H1 (cell line): ENCODE measurements at regions not wholly inside any gene's neighbourhood (a gene's known extent, or its start where the extent isn't known, plus 50 kb on each side); places are given as distances from the start of the nearest gene placed in this dataset.

Experiments
- CTCF ChIA-PET: fragments of 300-600 bp; sonication (Branson Sonifier 250); formaldehyde crosslinking; loops from one replicate; lab custom pipeline; 2021; ENCODE audit not compliant: partially characterized antibody; lab: Charles Lee
- POLR2A ChIA-PET: fragments of 300-600 bp; sonication (Branson Sonifier 250); formaldehyde crosslinking; loops from one replicate; lab custom pipeline; 2021; ENCODE audit warnings: inconsistent platforms; ENCODE audit not compliant: partially characterized antibody; lab: Charles Lee
- DNase-seq, 2 experiments: peaks; one replicate each; pipeline versions ENCODE4 v3.0.0 to v3.0.0-alpha.2; 2010 to 2022; ENCODE audit warnings: low spot score in 2 of 2, low read depth in 1 of 2, mixed read lengths in 1 of 2
- FAIRE-seq: peaks from 2 replicates; lab custom pipeline; 2011; peaks lifted over from hg19 to GRCh38; lab: Jason Lieb, UNC
- H2AFZ ChIP-seq: 2 replicates; pipeline ENCODE4 v1.8.1; 2012; ENCODE audit warnings: low read length, inconsistent platforms
- H2AK5ac ChIP-seq: 2 replicates; pipeline ENCODE4 v1.6.1; 2013; ENCODE audit warnings: low read depth, low read length
- H2BK120ac ChIP-seq: replicated peaks from 2 replicates; pipeline ENCODE3; 2013; ENCODE audit warnings: low read depth, low read length, inconsistent platforms
- H2BK12ac ChIP-seq: 2 replicates; pipeline ENCODE4 v1.6.1; 2013; ENCODE audit warnings: low read depth, low read length
- H2BK15ac ChIP-seq: 2 replicates; pipeline ENCODE4 v1.6.1; 2013; ENCODE audit warnings: low read length
- H2BK20ac ChIP-seq: 2 replicates; pipeline ENCODE4 v1.6.1; 2013; ENCODE audit warnings: low read length
- H2BK5ac ChIP-seq: 2 replicates; pipeline ENCODE4 v1.6.1; 2013; ENCODE audit warnings: low read depth, low read length
- H3K14ac ChIP-seq: 2 replicates; pipeline ENCODE4 v1.6.1; 2013; ENCODE audit warnings: inconsistent platforms; ENCODE audit not compliant: insufficient read length
- H3K18ac ChIP-seq: 2 replicates; pipeline ENCODE4 v1.6.1; 2013; ENCODE audit warnings: low read length; ENCODE audit errors: extremely low read depth
- H3K23ac ChIP-seq: 2 replicates; pipeline ENCODE4 v1.6.1; 2013; ENCODE audit warnings: inconsistent platforms; ENCODE audit not compliant: insufficient read length
- H3K23me2 ChIP-seq: 2 replicates; pipeline ENCODE4 v1.6.1; 2013; ENCODE audit warnings: low read depth, low read length
- H3K27ac ChIP-seq: 2 replicates; pipeline ENCODE4 v1.6.1; 2011; ENCODE audit warnings: low read depth, low read length, inconsistent platforms
- H3K27me3 ChIP-seq, 4 experiments: replicated peaks in 1 of 4; 1 replicate in 1 of 4; 2 replicates in 3 of 4; pipeline versions ENCODE4 v1.6.1 to v1.8.1; 2011 to 2013; ENCODE audit warnings: low read length in 3 of 4, mild to moderate bottlenecking in 3 of 4, inconsistent platforms in 2 of 4, mixed read lengths in 2 of 4, moderate library complexity in 1 of 4; ENCODE audit not compliant: control insufficient read depth in 3 of 4, insufficient read depth in 3 of 4; ENCODE audit errors: extremely low read depth in 1 of 4
- H3K36me3 ChIP-seq, 4 experiments: 2 replicates each; pipeline versions ENCODE4 v1.6.1 to v1.8.1; 2011 to 2013; ENCODE audit warnings: mild to moderate bottlenecking in 4 of 4, low read length in 3 of 4, moderate library complexity in 2 of 4, control low read depth in 1 of 4, inconsistent platforms in 1 of 4; ENCODE audit not compliant: insufficient read depth in 4 of 4, control insufficient read depth in 2 of 4
- H3K4ac ChIP-seq: replicated peaks from 2 replicates; pipeline ENCODE3; 2013; ENCODE audit warnings: low read length, low read depth, mixed read lengths, inconsistent platforms; ENCODE audit not compliant: insufficient read length
- H3K4me1 ChIP-seq, 4 experiments: replicated peaks in 1 of 4; 1 replicate in 1 of 4; 2 replicates in 3 of 4; pipeline versions ENCODE4 v1.6.1 to v1.8.1; 2011 to 2013; ENCODE audit warnings: low read length in 3 of 4, inconsistent platforms in 2 of 4, mixed read lengths in 1 of 4; ENCODE audit not compliant: insufficient read depth in 4 of 4, control insufficient read depth in 3 of 4
- H3K4me2 ChIP-seq, 2 experiments: 2 replicates each; pipeline versions ENCODE4 v1.6.1 to v1.8.1; 2011 to 2013; ENCODE audit warnings: low read depth in 2 of 2, low read length in 2 of 2, control low read depth in 1 of 2, inconsistent platforms in 1 of 2, mild to moderate bottlenecking in 1 of 2; ENCODE audit not compliant: insufficient read depth in 1 of 2
- H3K4me3 ChIP-seq, 4 experiments: fragments of 200-600, 300-600 bp in 1 of 4; sonication (generic), shearing (Covaris generic), sonication (Bioruptor Twin) in 1 of 4; 2 replicates each; pipeline versions ENCODE4 v1.5.1 to v1.8.1; 2011 to 2016; ENCODE audit warnings: low read length in 4 of 4, low read depth in 3 of 4, control low read depth in 2 of 4, inconsistent platforms in 2 of 4, mild to moderate bottlenecking in 2 of 4, mixed read lengths in 1 of 4, moderate library complexity in 1 of 4; ENCODE audit not compliant: insufficient read depth in 2 of 4; ENCODE audit errors: extremely low read depth in 1 of 4
- H3K56ac ChIP-seq: replicated peaks from 2 replicates; pipeline ENCODE3; 2013; ENCODE audit warnings: low read depth, mild to moderate bottlenecking, mixed read lengths, low read length, inconsistent platforms; ENCODE audit not compliant: insufficient read length
- H3K79me1 ChIP-seq: 2 replicates; pipeline ENCODE4 v1.6.1; 2013; ENCODE audit warnings: low read depth, low read length, control low read depth
- H3K79me2 ChIP-seq, 2 experiments: 2 replicates each; pipeline versions ENCODE4 v1.6.1 to v1.8.1; 2012 to 2013; ENCODE audit warnings: low read length in 2 of 2, mild to moderate bottlenecking in 2 of 2, inconsistent platforms in 1 of 2; ENCODE audit not compliant: insufficient read depth in 2 of 2, control insufficient read depth in 1 of 2
- H3K9ac ChIP-seq, 4 experiments: replicated peaks in 1 of 4; 1 replicate in 1 of 4; 2 replicates in 3 of 4; pipeline versions ENCODE4 v1.6.1 to v1.8.1; 2011 to 2013; ENCODE audit warnings: low read depth in 3 of 4, low read length in 3 of 4, control low read depth in 2 of 4, mild to moderate bottlenecking in 2 of 4, moderate library complexity in 2 of 4, inconsistent platforms in 1 of 4; ENCODE audit errors: extremely low read depth in 1 of 4
- H3K9me3 ChIP-seq, 2 experiments: 2 replicates each; pipeline versions ENCODE4 v1.6.1 to v1.8.1; 2012 to 2013; ENCODE audit warnings: mild to moderate bottlenecking in 2 of 2, moderate library complexity in 2 of 2, control low read depth in 1 of 2, inconsistent platforms in 1 of 2, low read depth in 1 of 2, low read length in 1 of 2, mixed read lengths in 1 of 2; ENCODE audit not compliant: insufficient read depth in 2 of 2
- H4K20me1 ChIP-seq, 2 experiments: replicated peaks in 1 of 2; 2 replicates each; pipeline versions ENCODE3 to v1.8.1; 2011 to 2013; ENCODE audit warnings: inconsistent platforms in 2 of 2, low read length in 2 of 2, mild to moderate bottlenecking in 1 of 2; ENCODE audit not compliant: insufficient read depth in 2 of 2, control insufficient read depth in 1 of 2
- H4K5ac ChIP-seq: 2 replicates; pipeline ENCODE4 v1.6.1; 2013; ENCODE audit warnings: low read length, low read depth, mixed read lengths, inconsistent platforms; ENCODE audit not compliant: insufficient read length
- H4K8ac ChIP-seq: 2 replicates; pipeline ENCODE4 v1.8.0; 2013; ENCODE audit warnings: mild to moderate bottlenecking, moderate library complexity, low read length, inconsistent platforms; ENCODE audit not compliant: insufficient read depth; ENCODE audit errors: extremely low read depth
- H4K91ac ChIP-seq: replicated peaks from 2 replicates; pipeline ENCODE3; 2013; ENCODE audit warnings: low read length, mixed read lengths, inconsistent platforms; ENCODE audit not compliant: insufficient read length
- CHD7 ChIP-seq: fragments of 300-600 bp; sonication (generic); IDR thresholded peaks from 2 replicates; pipeline ENCODE4 v1.7.1; 2012; ENCODE audit warnings: low read length, moderate library complexity, mild to moderate bottlenecking, inconsistent platforms; ENCODE audit not compliant: insufficient replicate concordance
- WGBS, 2 experiments: shearing (Covaris generic) in 1 of 2; methylation state at CpG; one replicate each; pipeline versions ENCODE4 v1.1.6 to v1.1.7; 2013 to 2015; ENCODE audit warnings: low lambda C conversion rate in 2 of 2, mixed read lengths in 2 of 2, inconsistent platforms in 1 of 2, low coverage in 1 of 2, missing lambda C conversion rate in 1 of 2; ENCODE audit not compliant: insufficient replicate concordance in 2 of 2, insufficient coverage in 1 of 2, insufficient read length in 1 of 2; ENCODE audit errors: extremely low coverage in 1 of 2, missing lambda C conversion rate in 1 of 2; 5-methylcytosine and 5-hydroxymethylcytosine counted together

DNA sequence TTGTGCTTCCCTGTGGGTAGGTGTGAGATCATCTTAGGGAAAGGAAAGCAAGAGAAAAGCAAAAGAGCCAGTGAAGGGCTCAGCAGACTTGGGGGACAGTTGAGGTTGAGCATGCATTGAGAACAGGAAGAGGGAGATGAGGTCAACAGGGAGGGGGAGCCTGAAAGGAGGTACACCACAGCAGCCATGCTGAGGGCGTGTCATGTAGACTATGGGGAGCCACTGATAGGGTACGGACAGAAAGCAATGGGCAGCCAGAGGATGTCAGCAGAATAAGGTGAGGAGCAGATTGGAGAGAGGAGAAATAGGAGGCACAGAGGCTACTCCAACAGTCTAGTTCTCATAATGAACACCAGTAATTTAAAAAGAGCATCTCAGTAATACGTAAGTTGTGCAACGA, 351.1 kb upstream of the HTR1E start:
- no peak overlapping the region; a peak in 1 of 7 replicates for H3K9ac ChIP-seq
- no peak overlapping the region for H2AFZ ChIP-seq
- no peak overlapping the region for H3K4me2 ChIP-seq
- 98% methylated on average over 4 of the region's 4 CpGs; no CpG with 5 or more reads in 1 of the 2 experiments for WGBS, 2 experiments
- H4K8ac ChIP-seq: no peak overlapping the region
- no peak overlapping the region for H2BK20ac ChIP-seq
- H2BK5ac ChIP-seq: no peak overlapping the region
- POLR2A ChIA-PET: no interaction called here
- no peak overlapping the region for H2BK15ac ChIP-seq
- H3K18ac ChIP-seq: no peak overlapping the region
- H3K23ac ChIP-seq: no peak overlapping the region
- no peak overlapping the region for H4K91ac ChIP-seq
- H3K4ac ChIP-seq: no peak overlapping the region
- H3K79me2 ChIP-seq: no peaks in the 10 kb centered on the region
- no peak for DNase-seq
- H3K9me3 ChIP-seq: 0 out of 4 replicates have a peak, but pooled peaks cover 0 to 2% of the 10 kb centered on the region in 2 experiments
- no peak overlapping the region for H2BK120ac ChIP-seq
- H4K20me1 ChIP-seq: no peaks in the 10 kb centered on the region
- no peaks in the 10 kb centered on the region; a peak in 1 of 8 replicates for H3K36me3 ChIP-seq
- H4K5ac ChIP-seq: no peak overlapping the region
- no peak overlapping the region for H3K27ac ChIP-seq
- no peak overlapping the region for H3K4me3 ChIP-seq
- H3K23me2 ChIP-seq: no peaks in the 10 kb centered on the region
- H2AK5ac ChIP-seq: no peak overlapping the region
- H3K27me3 ChIP-seq: no peaks in the 10 kb centered on the region
- H3K79me1 ChIP-seq: no peaks in the 10 kb centered on the region
- no peak for FAIRE-seq
- H3K4me1 ChIP-seq: no peaks in the 10 kb centered on the region
- no peak overlapping the region for H3K56ac ChIP-seq
- no peak overlapping the region for H2BK12ac ChIP-seq
- H3K14ac ChIP-seq: no peak overlapping the region
- CTCF ChIA-PET: no interaction called here
- TF ChIP-seq CHD7: no peak
